GM12878 (cell line): ENCODE measurements at regions not wholly inside any gene's neighbourhood (a gene's known extent, or its start where the extent isn't known, plus 50 kb on each side); places are given as distances from the start of the nearest gene placed in this dataset.

Source experiments
- ATAC-seq: fragments of 200-7000 bp; cut with Tn5 transposase; 3 replicates; pipeline ENCODE4 v1.9.1; 2020; ENCODE audit warnings: mild to moderate bottlenecking, moderate library complexity
- BruUV-seq: library from RNA; stranded (reverse); fragments of 400-500 nt; replicated peaks from 2 replicates; lab custom pipeline; 2021; lab: Mats Ljungman, UMichigan
- CTCF ChIA-PET: fragments of 300-600 bp; sonication (Branson Sonifier 250); formaldehyde crosslinking; extraction: SDS; loops from one replicate; lab custom pipeline; 2021; ENCODE audit warnings: inconsistent platforms; lab: Yijun Ruan, JAX
- POLR2A ChIA-PET: fragments of 350-600 bp; formaldehyde crosslinking; extraction: SDS; loops from one replicate; lab custom pipeline; 2021; ENCODE audit warnings: inconsistent platforms; lab: Charles Lee
- RAD21 ChIA-PET: fragments of 300-600 bp; sonication (Branson Sonifier 250); formaldehyde crosslinking; loops from one replicate; lab custom pipeline; 2023; ENCODE audit warnings: antibody characterized with exemption; ENCODE audit not compliant: unreplicated experiment; lab: Charles Lee
- SMC1A ChIA-PET: fragments of 300-600 bp; sonication (Branson Sonifier 250); formaldehyde crosslinking; loops from one replicate; lab custom pipeline; 2023; ENCODE audit not compliant: unreplicated experiment, uncharacterized antibody; lab: Charles Lee
- DNase-seq: peaks from one replicate; pipeline ENCODE4 v3.0.0-alpha.2; 2011; ENCODE audit warnings: low read depth, low spot score
- FAIRE-seq: peaks from 3 replicates; lab custom pipeline; 2011; peaks lifted over from hg19 to GRCh38; lab: Jason Lieb, UNC
- H2AFZ ChIP-seq: 2 replicates; pipeline ENCODE4 v1.6.0; 2011; ENCODE audit warnings: low read depth, low read length, control low read depth; ENCODE audit not compliant: control insufficient read depth
- H3K27ac ChIP-seq: 2 replicates; pipeline ENCODE4 v1.5.1; 2011; ENCODE audit warnings: control low read depth; ENCODE audit not compliant: control insufficient read depth, insufficient read depth
- H3K27me3 ChIP-seq, 2 experiments: replicated peaks in 1 of 2; 2 replicates each; pipeline versions ENCODE4 v1.6.0 to v1.6.1; 2011; ENCODE audit warnings: low read length in 1 of 2; ENCODE audit not compliant: control insufficient read depth in 2 of 2, insufficient read depth in 2 of 2
- H3K36me3 ChIP-seq, 2 experiments: 2 replicates each; pipeline ENCODE4 v1.5.1; 2011; ENCODE audit warnings: low read length in 1 of 2; ENCODE audit not compliant: control insufficient read depth in 2 of 2, insufficient read depth in 2 of 2
- H3K4me1 ChIP-seq: 2 replicates; pipeline ENCODE4 v1.6.1; 2011; ENCODE audit warnings: mild to moderate bottlenecking, low read length, moderate library complexity, mixed read lengths; ENCODE audit not compliant: control insufficient read depth, insufficient read depth
- H3K4me2 ChIP-seq: 2 replicates; pipeline ENCODE4 v1.6.0; 2011; ENCODE audit warnings: control low read depth; ENCODE audit not compliant: control insufficient read depth, insufficient read depth
- H3K4me3 ChIP-seq: fragments of 200-600 bp; sonication (generic); 2 replicates; pipeline ENCODE4 v1.5.1; 2016
- H3K79me2 ChIP-seq: 2 replicates; pipeline ENCODE4 v1.6.0; 2011; ENCODE audit warnings: low read length; ENCODE audit not compliant: control insufficient read depth, insufficient read depth
- H3K9ac ChIP-seq: 2 replicates; pipeline ENCODE4 v1.8.0; 2011; ENCODE audit warnings: low read length, control low read depth, mixed read lengths; ENCODE audit not compliant: control insufficient read depth, insufficient read depth
- H3K9me3 ChIP-seq: replicated peaks from 3 replicates; pipeline ENCODE4 v1.5.1; 2011; ENCODE audit warnings: mild to moderate bottlenecking, low read length; ENCODE audit not compliant: control insufficient read depth, insufficient read depth
- H4K20me1 ChIP-seq: 2 replicates; pipeline ENCODE4 v1.6.0; 2011; ENCODE audit not compliant: control insufficient read depth, insufficient read depth
- ATF7 ChIP-seq: fragments of 450-650 bp; IDR thresholded peaks from 2 replicates; pipeline ENCODE4 v1.6.1; 2016; ENCODE audit warnings: low read depth, mild to moderate bottlenecking
- BCL3 ChIP-seq: IDR thresholded peaks from 2 replicates; pipeline ENCODE4 v1.6.1; 2011; ENCODE audit warnings: borderline replicate concordance, low read depth, mild to moderate bottlenecking, moderate library complexity, low read length; ENCODE audit not compliant: insufficient read depth, poor library complexity, severe bottlenecking
- BRCA1 ChIP-seq: IDR thresholded peaks from 2 replicates; pipeline ENCODE4 v1.6.1; 2011; ENCODE audit warnings: low read depth, low read length, improper control_type of control experiment
- CREB1 ChIP-seq: IDR thresholded peaks from 2 replicates; pipeline ENCODE4 v1.6.1; 2012; ENCODE audit warnings: low read depth, mild to moderate bottlenecking, inconsistent platforms
- E2F4 ChIP-seq: IDR thresholded peaks from 2 replicates; pipeline ENCODE4 v1.6.1; 2012; ENCODE audit warnings: low read depth, low read length, improper control_type of control experiment
- EED ChIP-seq: sonication (generic); IDR thresholded peaks from 2 replicates; pipeline ENCODE4 v1.6.1; 2016; ENCODE audit warnings: antibody characterized with exemption, low read depth
- EGR1 ChIP-seq, 2 experiments: IDR thresholded peaks; 1 replicate in 1 of 2; 2 replicates in 1 of 2; pipeline ENCODE4 v1.6.1; 2011 to 2012; ENCODE audit warnings: low read depth in 2 of 2, low read length in 2 of 2, borderline replicate concordance in 1 of 2, mild to moderate bottlenecking in 1 of 2, moderate library complexity in 1 of 2
- FOXM1 ChIP-seq: IDR thresholded peaks from 2 replicates; pipeline ENCODE4 v1.6.1; 2012; ENCODE audit warnings: low read depth, mild to moderate bottlenecking, inconsistent platforms, low read length, moderate library complexity
- IRF5 ChIP-seq: fragments of 450-650 bp; IDR thresholded peaks from 2 replicates; pipeline ENCODE4 v1.6.1; 2017; ENCODE audit warnings: borderline replicate concordance
- NR2C1 ChIP-seq: fragments of 450-650 bp; IDR thresholded peaks from 2 replicates; pipeline ENCODE4 v1.6.1; 2017; ENCODE audit warnings: antibody characterized with exemption, mild to moderate bottlenecking, moderate library complexity
- NR2C2 ChIP-seq: IDR thresholded peaks from 2 replicates; pipeline ENCODE4 v1.6.1; 2011; ENCODE audit warnings: borderline replicate concordance, low read depth; ENCODE audit not compliant: control insufficient read depth, insufficient read length
- POLR2AphosphoS2 ChIP-seq: IDR thresholded peaks from 2 replicates; pipeline ENCODE4 v1.6.1; 2011; ENCODE audit warnings: low read depth, mild to moderate bottlenecking, low read length, improper control_type of control experiment, moderate library complexity
- RAD51 ChIP-seq: fragments of 450-650 bp; IDR thresholded peaks from 2 replicates; pipeline ENCODE4 v1.6.1; 2016; ENCODE audit warnings: moderate library complexity, mild to moderate bottlenecking, inconsistent platforms
- RCOR1 ChIP-seq: conservative IDR thresholded peaks from 2 replicates; pipeline ENCODE4 v1.6.1; 2012; ENCODE audit warnings: low read depth, low read length, improper control_type of control experiment
- RUNX3 ChIP-seq: IDR thresholded peaks from 2 replicates; pipeline ENCODE4 v1.6.1; 2012; ENCODE audit warnings: low read length, inconsistent platforms
- USF1 ChIP-seq: IDR thresholded peaks from 2 replicates; pipeline ENCODE4 v1.6.1; 2011; ENCODE audit warnings: borderline replicate concordance, low read depth, mild to moderate bottlenecking, moderate library complexity, mixed read lengths, low read length; ENCODE audit not compliant: insufficient read depth; ENCODE audit errors: extremely low read length
- WRNIP1 ChIP-seq: IDR thresholded peaks from 2 replicates; pipeline ENCODE4 v1.6.1; 2011; ENCODE audit warnings: low read depth, low read length, improper control_type of control experiment, borderline replicate concordance
- ZNF384 ChIP-seq: IDR thresholded peaks from 2 replicates; pipeline ENCODE4 v1.6.1; 2012; ENCODE audit warnings: low read depth, mild to moderate bottlenecking, low read length, improper control_type of control experiment, borderline replicate concordance
- ZZZ3 ChIP-seq: IDR thresholded peaks from 2 replicates; pipeline ENCODE4 v1.6.1; 2011; ENCODE audit warnings: low read depth; ENCODE audit not compliant: control insufficient read depth, insufficient read length
- WGBS: methylation state at CpG from one replicate; pipeline ENCODE4 v1.1.6; 2016; ENCODE audit warnings: low lambda C conversion rate; ENCODE audit not compliant: insufficient replicate concordance, insufficient coverage; ENCODE audit errors: missing lambda C conversion rate; 5-methylcytosine and 5-hydroxymethylcytosine counted together
- in situ Hi-C: fragments of 300-500 bp; cut with MboI; formaldehyde crosslinking; loops from 9 replicates; pipeline ENCODE4 v1.14.3; 2018; ENCODE audit warnings: mixed read lengths
- intact Hi-C: fragments of 100-400 bp; cut with micrococcal nuclease; formaldehyde crosslinking; loops from one replicate; pipeline ENCODE4 v1.14.2; 2022; ENCODE audit not compliant: unreplicated experiment

GRCh38 chr13:56400774-56401173 is 739.9 kb upstream of the PRR20A start:
- H3K27me3 ChIP-seq, result no peaks in the 10 kb centered on the region
- H3K27ac ChIP-seq, result no peak overlapping the region
- no peak overlapping the region for H3K4me3 ChIP-seq
- H3K4me2 ChIP-seq, result no peak overlapping the region
- no peak for ATAC-seq
- DNase-seq, result no peak
- 17% methylated on average over 3 of the region's 3 CpGs for WGBS
- no peaks in the 10 kb centered on the region for H4K20me1 ChIP-seq
- no peaks in the 10 kb centered on the region for H3K4me1 ChIP-seq
- intact Hi-C loops, result no loop called here
- no peaks in the 10 kb centered on the region for H3K36me3 ChIP-seq
- H3K9ac ChIP-seq, result no peak overlapping the region
- ChIA-PET CTCF (no interaction called here), SMC1A (no interaction called here), POLR2A (no interaction called here), RAD21 (no interaction called here)
- H3K9me3 ChIP-seq, result no peaks in the 10 kb centered on the region; the same call in 2 of the 3 replicates
- in situ Hi-C loops, result no loop called here
- H2AFZ ChIP-seq, result no peak overlapping the region
- FAIRE-seq, result no peak
- H3K79me2 ChIP-seq, result no peaks in the 10 kb centered on the region
- BruUV-seq, result no TSS peak
- TF ChIP-seq WRNIP1 (no peak), ZNF384 (no peak), RCOR1 (no peak), POLR2AphosphoS2 (no peak), ATF7 (no peak), FOXM1 (no peak), NR2C2 (no peak), E2F4 (no peak), RAD51 (no peak), CREB1 (no peak), BCL3 (no peak), NR2C1 (no peak), ZZZ3 (no peak), EED (no peak), USF1 (no peak), BRCA1 (no peak), EGR1 (IDR thresholded peaks at IDR 0.05; ENCODE audit: borderline replicate concordance in 1 of 2, low read depth in 2 of 2, low read length in 2 of 2) (no peak), IRF5 (no peak), RUNX3 (no peak)
